Muscle layer of duodenum (tissue), 2 donors: ENCODE measurements at regions not wholly inside any gene's neighbourhood (a gene's known extent, or its start where the extent isn't known, plus 50 kb on each side); places are given as distances from the start of the nearest gene placed in this dataset.
A peak's percentile ranks its signal among the peaks of the same experiment; 100 is the strongest.

Experiments used
- H3K27ac ChIP-seq: one replicate; pipeline ENCODE4 v1.7.0; 2013; ENCODE audit warnings: mild to moderate bottlenecking, low read length
- H3K27me3 ChIP-seq: one replicate; pipeline ENCODE4 v1.7.0; 2013; ENCODE audit warnings: low read depth, mild to moderate bottlenecking, control low read depth, low read length
- H3K36me3 ChIP-seq, 2 donors: one replicate each; pipeline ENCODE4 v1.7.0; 2013; ENCODE audit warnings: low read length in 2 of 2, control low read depth in 1 of 2, mild to moderate bottlenecking in 1 of 2; ENCODE audit not compliant: insufficient read depth in 2 of 2, control insufficient read depth in 1 of 2
- H3K4me1 ChIP-seq, 2 donors: one replicate each; pipeline ENCODE4 v1.7.0; 2013; ENCODE audit warnings: low read length in 2 of 2, mild to moderate bottlenecking in 2 of 2, control low read depth in 1 of 2, moderate library complexity in 1 of 2; ENCODE audit not compliant: insufficient read depth in 2 of 2, control insufficient read depth in 1 of 2
- H3K4me3 ChIP-seq, 2 donors: one replicate each; pipeline ENCODE4 v1.7.0; 2013; ENCODE audit warnings: low read length in 2 of 2, low read depth in 1 of 2, mild to moderate bottlenecking in 1 of 2
- H3K9me3 ChIP-seq, 2 donors: one replicate each; pipeline ENCODE4 v1.7.0; 2013; ENCODE audit warnings: low read length in 2 of 2, control low read depth in 1 of 2, mild to moderate bottlenecking in 1 of 2; ENCODE audit not compliant: control insufficient read depth in 1 of 2
- donor health status: healthy.

- H3K27ac ChIP-seq: no peak overlapping the region
- H3K4me3 ChIP-seq: no peak overlapping the region
- H3K36me3 ChIP-seq: no peaks in the 10 kb centered on the region
- no peaks in the 10 kb centered on the region for H3K27me3 ChIP-seq
- no peaks in the 10 kb centered on the region for H3K4me1 ChIP-seq
- no peaks in the 10 kb centered on the region for H3K9me3 ChIP-seq
Measured at GRCh38 chr19:32032561-32032960, 312.8 kb upstream of the ZNF507 start.

- Histone ChIP-seq H3K36me3 (no peaks in the 10 kb centered on the region), H3K4me3 (no peak overlapping the region), H3K27ac (no peak overlapping the region), H3K4me1 (peaks cover 0 to 12% of the 10 kb centered on the region in 2 donors), H3K9me3 (no peaks in the 10 kb centered on the region), H3K27me3 (no peaks in the 10 kb centered on the region)
Measured at GRCh38 chr19:32035626-32036025, 309.8 kb upstream of the ZNF507 start.

- Histone ChIP-seq H3K36me3 (no peaks in the 10 kb centered on the region), H3K27ac (no peak overlapping the region), H3K9me3 (no peaks in the 10 kb centered on the region), H3K4me1 (peaks cover 0 to 20% of the 10 kb centered on the region in 2 donors), H3K4me3 (no peak overlapping the region), H3K27me3 (no peaks in the 10 kb centered on the region)
Measured at GRCh38 chr19:32038021-32038920, 307.1 kb upstream of the ZNF507 start.

GRCh38 chr19:32038961-32039360 lies 306.4 kb upstream of the ZNF507 start:
- H3K27me3 ChIP-seq: peaks cover 4% of the 10 kb centered on the region
- H3K4me3 ChIP-seq: no peak overlapping the region
- H3K4me1 ChIP-seq: peaks cover 0 to 20% of the 10 kb centered on the region in 2 donors
- H3K9me3 ChIP-seq: no peaks in the 10 kb centered on the region
- H3K27ac ChIP-seq: no peak overlapping the region
- H3K36me3 ChIP-seq: no peaks in the 10 kb centered on the region

- Histone ChIP-seq H3K4me1 (peaks cover 0 to 20% of the 10 kb centered on the region in 2 donors), H3K9me3 (no peaks in the 10 kb centered on the region), H3K27ac (no peak overlapping the region), H3K36me3 (no peaks in the 10 kb centered on the region), H3K4me3 (no peak overlapping the region), H3K27me3 (peaks cover 6% of the 10 kb centered on the region)
Measured at GRCh38 chr19:32039440-32039839, 306.0 kb upstream of the ZNF507 start.

GRCh38 chr19:32040236-32040635 lies 305.2 kb upstream of the ZNF507 start:
- Histone ChIP-seq H3K27ac (no peak overlapping the region), H3K27me3 (peaks cover 6% of the 10 kb centered on the region), H3K4me1 (peaks cover 0 to 20% of the 10 kb centered on the region in 2 donors), H3K9me3 (no peaks in the 10 kb centered on the region), H3K36me3 (no peaks in the 10 kb centered on the region), H3K4me3 (no peak overlapping the region)

GRCh38 chr19:32041681-32042292 lies 303.6 kb upstream of the ZNF507 start:
- H3K9me3 ChIP-seq: no peaks in the 10 kb centered on the region
- peaks cover 6% of the 10 kb centered on the region for H3K27me3 ChIP-seq
- peak overlapping the region; percentile 43 to 54 for H3K4me3 ChIP-seq
- H3K27ac ChIP-seq: no peak overlapping the region
- H3K4me1 ChIP-seq: peaks cover 0 to 20% of the 10 kb centered on the region in 2 donors
- H3K36me3 ChIP-seq: no peaks in the 10 kb centered on the region

- no peaks in the 10 kb centered on the region for H3K4me1 ChIP-seq
- no peak overlapping the region for H3K4me3 ChIP-seq
- no peaks in the 10 kb centered on the region for H3K36me3 ChIP-seq
- no peaks in the 10 kb centered on the region for H3K9me3 ChIP-seq
- H3K27ac ChIP-seq: no peak overlapping the region
- H3K27me3 ChIP-seq: peaks cover 6% of the 10 kb centered on the region
Measured at GRCh38 chr19:32047788-32048187, 297.6 kb upstream of the ZNF507 start.

GRCh38 chr19:32053376-32053775 lies 292.0 kb upstream of the ZNF507 start:
- no peak overlapping the region for H3K27ac ChIP-seq
- H3K4me1 ChIP-seq: no peaks in the 10 kb centered on the region
- H3K4me3 ChIP-seq: no peak overlapping the region
- no peaks in the 10 kb centered on the region for H3K27me3 ChIP-seq
- no peaks in the 10 kb centered on the region for H3K9me3 ChIP-seq
- no peaks in the 10 kb centered on the region for H3K36me3 ChIP-seq

GRCh38 chr19:32053861-32054260 lies 291.5 kb upstream of the ZNF507 start:
- Histone ChIP-seq H3K4me1 (no peaks in the 10 kb centered on the region), H3K27ac (no peak overlapping the region), H3K27me3 (no peaks in the 10 kb centered on the region), H3K9me3 (no peaks in the 10 kb centered on the region), H3K36me3 (no peaks in the 10 kb centered on the region), H3K4me3 (no peak overlapping the region)

GRCh38 chr19:32058131-32058530 lies 287.3 kb upstream of the ZNF507 start:
- H3K4me1 ChIP-seq: no peaks in the 10 kb centered on the region
- H3K9me3 ChIP-seq: no peaks in the 10 kb centered on the region
- H3K27ac ChIP-seq: no peak overlapping the region
- H3K36me3 ChIP-seq: no peaks in the 10 kb centered on the region
- H3K4me3 ChIP-seq: no peak overlapping the region
- H3K27me3 ChIP-seq: no peaks in the 10 kb centered on the region
